ENCODE measurements at regions not wholly inside any gene's neighbourhood (a gene's known extent, or its start where the extent isn't known, plus 50 kb on each side); places are given as distances from the start of the nearest gene placed in this dataset.
A peak's percentile ranks its signal among the peaks of the same experiment; 100 is the strongest.

DNA sequence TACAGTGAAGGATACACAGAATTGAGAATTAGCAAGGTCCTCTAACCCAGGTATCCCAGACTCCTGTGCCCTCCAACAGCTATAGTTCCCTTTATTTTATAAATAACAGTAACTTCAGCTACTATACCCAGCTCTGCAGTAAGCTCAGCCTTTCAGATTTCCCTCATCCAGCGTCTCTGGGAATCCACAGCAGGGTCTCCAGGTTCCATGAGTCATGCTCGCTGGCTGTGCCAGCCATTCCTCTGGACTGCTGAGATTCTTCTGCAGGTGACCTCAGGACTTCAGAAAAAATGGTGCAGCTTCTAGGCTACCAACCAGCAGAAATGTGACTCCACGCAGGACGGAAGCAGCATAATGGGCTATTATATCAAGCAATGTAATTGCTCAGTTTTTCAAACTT lies 419.3 kb downstream of the ZNF516 start:
- DNase-seq (ENCODE audit: insufficient read length, low spot score), result no peak
- no peak for FAIRE-seq
- TF ChIP-seq, protein P1, sequence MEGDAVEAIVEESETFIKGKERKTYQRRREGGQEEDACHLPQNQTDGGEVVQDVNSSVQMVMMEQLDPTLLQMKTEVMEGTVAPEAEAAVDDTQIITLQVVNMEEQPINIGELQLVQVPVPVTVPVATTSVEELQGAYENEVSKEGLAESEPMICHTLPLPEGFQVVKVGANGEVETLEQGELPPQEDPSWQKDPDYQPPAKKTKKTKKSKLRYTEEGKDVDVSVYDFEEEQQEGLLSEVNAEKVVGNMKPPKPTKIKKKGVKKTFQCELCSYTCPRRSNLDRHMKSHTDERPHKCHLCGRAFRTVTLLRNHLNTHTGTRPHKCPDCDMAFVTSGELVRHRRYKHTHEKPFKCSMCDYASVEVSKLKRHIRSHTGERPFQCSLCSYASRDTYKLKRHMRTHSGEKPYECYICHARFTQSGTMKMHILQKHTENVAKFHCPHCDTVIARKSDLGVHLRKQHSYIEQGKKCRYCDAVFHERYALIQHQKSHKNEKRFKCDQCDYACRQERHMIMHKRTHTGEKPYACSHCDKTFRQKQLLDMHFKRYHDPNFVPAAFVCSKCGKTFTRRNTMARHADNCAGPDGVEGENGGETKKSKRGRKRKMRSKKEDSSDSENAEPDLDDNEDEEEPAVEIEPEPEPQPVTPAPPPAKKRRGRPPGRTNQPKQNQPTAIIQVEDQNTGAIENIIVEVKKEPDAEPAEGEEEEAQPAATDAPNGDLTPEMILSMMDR (IDR thresholded peaks at IDR 0.05; ENCODE audit: insufficient read depth, missing control alignments), result no peak

DNA sequence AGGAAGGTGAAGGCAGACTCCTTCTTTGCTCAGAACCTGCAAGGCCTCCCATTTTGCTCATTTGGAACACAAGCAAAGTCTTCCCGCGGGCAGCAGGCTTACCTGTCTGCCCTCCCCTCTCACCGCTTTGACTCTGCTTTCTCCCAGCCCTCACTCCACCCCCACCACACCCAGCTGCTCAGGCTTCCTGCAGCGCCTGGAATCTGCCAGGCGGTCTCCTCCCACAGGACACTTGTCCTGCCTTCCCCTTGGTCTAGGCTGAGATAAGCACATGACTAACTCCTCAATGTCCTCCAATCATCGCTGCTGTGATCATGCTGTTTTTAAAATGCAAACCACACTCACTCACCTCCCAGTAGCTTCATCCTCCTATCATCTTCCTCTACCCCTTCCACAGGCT lies 430.0 kb downstream of the ZNF516 start:
- peak; percentile 82 for FAIRE-seq
- DNase-seq (ENCODE audit: insufficient read length, low spot score), result no peak
- TF ChIP-seq, protein P1 (IDR thresholded peaks at IDR 0.05; ENCODE audit: insufficient read depth, missing control alignments), result no peak

- FAIRE-seq (no peak), DNase-seq (ENCODE audit: insufficient read length, low spot score) (no peak)
- TF ChIP-seq, protein P1 (IDR thresholded peaks at IDR 0.05; ENCODE audit: insufficient read depth, missing control alignments), result no peak
These were observed 436.9 kb downstream of the ZNF516 start for GRCh38 chr18:76058146-76058545.

GRCh38 chr18:76057386-76057785 lies 437.7 kb downstream of the ZNF516 start:
- no peak for FAIRE-seq

GRCh38 chr18:76056471-76057110 lies 438.5 kb downstream of the ZNF516 start:
- FAIRE-seq (peak; percentile 29), DNase-seq (ENCODE audit: insufficient read length, low spot score) (no peak)
- TF ChIP-seq, protein P1 (IDR thresholded peaks at IDR 0.05; ENCODE audit: insufficient read depth, missing control alignments), result no peak

More at GRCh38 chr18:76057386-76057785, 437.7 kb downstream of the ZNF516 start:
- DNase-seq (ENCODE audit: insufficient read length, low spot score), result no peak
- TF ChIP-seq, protein P1 (IDR thresholded peaks at IDR 0.05; ENCODE audit: insufficient read depth, missing control alignments), result no peak

DNA sequence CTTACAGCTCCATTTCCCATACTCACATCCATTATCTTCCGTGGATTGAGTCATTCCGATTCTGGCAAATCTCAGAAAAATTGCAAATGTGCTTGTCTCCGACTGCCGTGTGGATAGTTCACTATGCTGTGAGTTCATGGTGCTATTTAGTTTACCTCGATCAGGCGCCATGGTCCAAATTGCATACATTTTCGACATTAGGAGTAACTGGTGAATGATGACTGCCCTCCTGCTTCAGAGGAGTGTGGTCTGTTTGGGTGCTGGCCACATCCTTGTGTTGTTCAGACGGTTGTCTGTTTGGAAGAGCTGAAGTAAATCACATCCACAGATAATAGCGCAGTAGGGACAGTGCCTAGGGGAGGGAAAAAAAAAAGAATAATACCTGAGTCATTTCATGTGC lies 439.5 kb downstream of the ZNF516 start:
- no peak for DNase-seq (ENCODE audit: insufficient read length, low spot score)
- no peak for FAIRE-seq
- TF ChIP-seq, protein P1 (IDR thresholded peaks at IDR 0.05; ENCODE audit: insufficient read depth, missing control alignments), result no peak

DNA sequence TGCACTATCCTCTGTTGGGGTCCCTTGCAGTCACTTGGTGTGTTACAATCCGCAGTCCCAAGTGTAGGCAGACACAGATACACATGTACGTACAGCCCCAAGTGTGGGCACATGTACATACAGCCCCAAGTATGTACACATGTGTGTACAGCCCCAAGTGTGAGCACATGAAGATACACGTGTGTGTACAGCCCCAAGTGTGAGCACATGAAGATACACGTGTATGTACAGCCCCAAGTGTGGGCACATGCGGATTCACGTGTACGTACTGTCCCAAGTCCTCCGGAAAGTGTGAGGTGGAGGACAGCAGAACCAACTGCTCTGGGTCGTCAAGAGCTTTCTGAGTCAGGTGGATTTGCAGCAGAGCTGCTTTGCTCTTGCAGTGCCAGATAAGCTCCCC lies 440.0 kb downstream of the ZNF516 start:
- DNase-seq (ENCODE audit: insufficient read length, low spot score) (no peak), FAIRE-seq (no peak)
- TF ChIP-seq, protein P1 (IDR thresholded peaks at IDR 0.05; ENCODE audit: insufficient read depth, missing control alignments), result no peak
